TTC549 (cell line): ENCODE measurements at regions not wholly inside any gene's neighbourhood (a gene's known extent, or its start where the extent isn't known, plus 50 kb on each side); places are given as distances from the start of the nearest gene placed in this dataset.

Source experiments
- FAIRE-seq: peaks from 2 replicates; lab custom pipeline; 2012; peaks lifted over from hg19 to GRCh38; lab: Jason Lieb, UNC

- no peak for FAIRE-seq
These were observed 1369.1 kb upstream of the AGA start for GRCh38 chr4:178811356-178811755.

GRCh38 chr4:178812866-178813265 lies 1370.6 kb upstream of the AGA start:
- no peak for FAIRE-seq

GRCh38 chr4:178814908-178815307 lies 1372.7 kb upstream of the AGA start:
- FAIRE-seq: no peak

GRCh38 chr4:178823673-178824295 lies 1381.5 kb upstream of the AGA start:
- no peak for FAIRE-seq

- no peak for FAIRE-seq
These were observed 1394.6 kb upstream of the AGA start for GRCh38 chr4:178836865-178837264.

GRCh38 chr4:178838776-178839175 lies 1396.5 kb upstream of the AGA start:
- no peak for FAIRE-seq

GRCh38 chr4:178856139-178856800 lies 1414.0 kb upstream of the AGA start:
- FAIRE-seq: no peak

GRCh38 chr4:178871476-178871875 lies 1429.2 kb upstream of the AGA start:
- no peak for FAIRE-seq

- FAIRE-seq: no peak
These were observed 1439.7 kb upstream of the AGA start for GRCh38 chr4:178881937-178882336.

GRCh38 chr4:178894126-178894525 lies 1451.9 kb upstream of the AGA start:
- no peak for FAIRE-seq

GRCh38 chr4:178899084-178899483 lies 1456.8 kb upstream of the AGA start:
- no peak for FAIRE-seq

GRCh38 chr4:178917756-178918155 lies 1475.5 kb upstream of the AGA start:
- FAIRE-seq: no peak

- no peak for FAIRE-seq
These were observed 1494.9 kb upstream of the AGA start for GRCh38 chr4:178937130-178937529.

- no peak for FAIRE-seq
These were observed 1499.7 kb upstream of the AGA start for GRCh38 chr4:178941975-178942374.

- no peak for FAIRE-seq
These were observed 1511.3 kb upstream of the AGA start for GRCh38 chr4:178953447-178954120.

GRCh38 chr4:178955614-178956013 lies 1513.4 kb upstream of the AGA start:
- FAIRE-seq: no peak

- FAIRE-seq: no peak
These were observed 1516.6 kb upstream of the AGA start for GRCh38 chr4:178958725-178959440.

- FAIRE-seq: no peak
These were observed 1521.3 kb upstream of the AGA start for GRCh38 chr4:178963446-178964045.

GRCh38 chr4:178966644-178967043 lies 1524.4 kb upstream of the AGA start:
- FAIRE-seq: no peak

- no peak for FAIRE-seq
These were observed 1528.3 kb upstream of the AGA start for GRCh38 chr4:178970433-178971140.

- FAIRE-seq: no peak
These were observed 1534.6 kb upstream of the AGA start for GRCh38 chr4:178976861-178977260.

- FAIRE-seq: no peak
These were observed 1551.1 kb upstream of the AGA start for GRCh38 chr4:178993306-178993705.
